ENCODE measurements at regions not wholly inside any gene's neighbourhood (a gene's known extent, or its start where the extent isn't known, plus 50 kb on each side); places are given as distances from the start of the nearest gene placed in this dataset.

- peaks cover 0 to 6% (median 0%) of the 10 kb centered on the region in 3 donors for H3K4me1 ChIP-seq
- peaks cover 0 to under 1% (median 0%) of the 10 kb centered on the region in 3 donors for H3K9me3 ChIP-seq
- 25 to 41% methylated on average over 7 to 8 of the region's 8 CpGs for WGBS, 2 donors (ENCODE audit: low coverage in 1 of 2)
- no peaks in the 10 kb centered on the region for H3K36me3 ChIP-seq
- TF ChIP-seq POLR2AphosphoS5 (IDR thresholded peaks at IDR 0.05) (no peak), POLR2A (IDR thresholded peaks at IDR 0.05) (no peak), EP300 (IDR thresholded peaks at IDR 0.05) (no peak), CTCF (IDR thresholded peaks at IDR 0.05) (no peak)
- no peak overlapping the region for H3K27ac ChIP-seq
- H3K27me3 ChIP-seq = no peaks in the 10 kb centered on the region
- no peak for ATAC-seq
- no peak overlapping the region for H3K4me3 ChIP-seq
Measured at GRCh38 chr2:16332681-16333557, 332.7 kb downstream of the CYRIA start.

GRCh38 chr2:16331772-16332171 is 333.9 kb downstream of the CYRIA start:
- Histone ChIP-seq H3K9me3 (no peaks in the 10 kb centered on the region), H3K36me3 (no peaks in the 10 kb centered on the region), H3K27ac (no peak overlapping the region), H3K4me1 (peaks cover 0 to 6% (median 0%) of the 10 kb centered on the region in 3 donors), H3K27me3 (no peaks in the 10 kb centered on the region), H3K4me3 (no peak overlapping the region)
- WGBS, 2 donors (ENCODE audit: low coverage in 1 of 2) = 90% methylated on average over 2 of the region's 2 CpGs; no CpG with 5 or more reads in 1 of the 2 donors
- TF ChIP-seq CTCF (IDR thresholded peaks at IDR 0.05) = no peak
- no peak for TF ChIP-seq POLR2AphosphoS5 (IDR thresholded peaks at IDR 0.05)
- no peak for TF ChIP-seq EP300 (IDR thresholded peaks at IDR 0.05)
- TF ChIP-seq POLR2A (IDR thresholded peaks at IDR 0.05) = no peak
- no peak for ATAC-seq

GRCh38 chr2:16330982-16331381 is 334.7 kb downstream of the CYRIA start:
- no peak for ATAC-seq
- no peak overlapping the region for H3K4me3 ChIP-seq
- H3K27ac ChIP-seq = no peak overlapping the region
- no peaks in the 10 kb centered on the region for H3K9me3 ChIP-seq
- H3K4me1 ChIP-seq = peaks cover 0 to 6% (median 0%) of the 10 kb centered on the region in 3 donors
- TF ChIP-seq CTCF (IDR thresholded peaks at IDR 0.05) = no peak
- no peak for TF ChIP-seq POLR2AphosphoS5 (IDR thresholded peaks at IDR 0.05)
- TF ChIP-seq POLR2A (IDR thresholded peaks at IDR 0.05) = no peak
- TF ChIP-seq EP300 (IDR thresholded peaks at IDR 0.05) = no peak
- WGBS, 2 donors (ENCODE audit: low coverage in 1 of 2) = 45 to 63% methylated on average over 4 to 5 of the region's 5 CpGs
- H3K36me3 ChIP-seq = no peaks in the 10 kb centered on the region
- H3K27me3 ChIP-seq = no peaks in the 10 kb centered on the region

- ATAC-seq = no peak
- Histone ChIP-seq H3K4me3 (no peak overlapping the region), H3K27ac (no peak overlapping the region), H3K4me1 (peaks cover 0 to 6% (median 0%) of the 10 kb centered on the region in 3 donors), H3K36me3 (no peaks in the 10 kb centered on the region), H3K9me3 (no peaks in the 10 kb centered on the region), H3K27me3 (no peaks in the 10 kb centered on the region)
- no CpG with 5 or more reads among the region's 10 CpGs for WGBS, 2 donors (ENCODE audit: low coverage in 1 of 2)
- TF ChIP-seq CTCF (IDR thresholded peaks at IDR 0.05) = no peak
- TF ChIP-seq POLR2A (IDR thresholded peaks at IDR 0.05) = no peak
- TF ChIP-seq POLR2AphosphoS5 (IDR thresholded peaks at IDR 0.05) = no peak
- TF ChIP-seq EP300 (IDR thresholded peaks at IDR 0.05) = no peak
Measured at GRCh38 chr2:16330571-16330970, 335.1 kb downstream of the CYRIA start.

GRCh38 chr2:16330012-16330411 is 335.6 kb downstream of the CYRIA start:
- H3K4me3 ChIP-seq = no peak overlapping the region
- H3K36me3 ChIP-seq = no peaks in the 10 kb centered on the region
- no peak overlapping the region for H3K27ac ChIP-seq
- H3K9me3 ChIP-seq = no peaks in the 10 kb centered on the region
- no peak for ATAC-seq
- 54 to 81% methylated on average over 2 to 4 of the region's 8 CpGs for WGBS, 2 donors (ENCODE audit: low coverage in 1 of 2)
- TF ChIP-seq POLR2A (IDR thresholded peaks at IDR 0.05) (no peak), CTCF (IDR thresholded peaks at IDR 0.05) (no peak), POLR2AphosphoS5 (IDR thresholded peaks at IDR 0.05) (no peak), EP300 (IDR thresholded peaks at IDR 0.05) (no peak)
- H3K4me1 ChIP-seq = peaks cover 0 to 6% (median 0%) of the 10 kb centered on the region in 3 donors
- H3K27me3 ChIP-seq = no peaks in the 10 kb centered on the region

Data from gastroesophageal sphincter (tissue), 4 donors.